ENCODE measurements at regions not wholly inside any gene's neighbourhood (a gene's known extent, or its start where the extent isn't known, plus 50 kb on each side); places are given as distances from the start of the nearest gene placed in this dataset.

- no peak for DNase-seq
Observed at GRCh38 chr4:15232366-15233263, 195.2 kb upstream of the C1QTNF7 start.

GRCh38 chr4:15233264-15233597 is 194.6 kb upstream of the C1QTNF7 start:
- no peak for DNase-seq

- peak; percentile 24 for DNase-seq
Observed at GRCh38 chr4:15233626-15234025, 194.2 kb upstream of the C1QTNF7 start.

- DNase-seq, result peak; percentile 8
Observed at GRCh38 chr4:15234116-15234855, 193.5 kb upstream of the C1QTNF7 start.

- DNase-seq, result no peak
Observed at GRCh38 chr4:15234856-15235126, 193.0 kb upstream of the C1QTNF7 start.

- DNase-seq, result no peak
Observed at GRCh38 chr4:15235135-15235534, 192.7 kb upstream of the C1QTNF7 start.

GRCh38 chr4:15237648-15238230 is 190.1 kb upstream of the C1QTNF7 start:
- DNase-seq, result no peak

GRCh38 chr4:15238720-15239119 is 189.1 kb upstream of the C1QTNF7 start:
- DNase-seq, result peak; percentile 39

- no peak for DNase-seq
Observed at GRCh38 chr4:15239866-15240265, 188.0 kb upstream of the C1QTNF7 start.

GRCh38 chr4:15240764-15241163 is 187.1 kb upstream of the C1QTNF7 start:
- no peak for DNase-seq

- no peak for DNase-seq
Observed at GRCh38 chr4:15242021-15242420, 185.8 kb upstream of the C1QTNF7 start.

GRCh38 chr4:15244354-15244753 is 183.5 kb upstream of the C1QTNF7 start:
- DNase-seq, result no peak

- DNase-seq, result no peak
Observed at GRCh38 chr4:15245006-15245530, 182.8 kb upstream of the C1QTNF7 start.

- DNase-seq, result no peak
Observed at GRCh38 chr4:15250021-15250441, 177.8 kb upstream of the C1QTNF7 start.

- no peak for DNase-seq
Observed at GRCh38 chr4:15253349-15253748, 174.5 kb upstream of the C1QTNF7 start.

GRCh38 chr4:15254236-15254880 is 173.5 kb upstream of the C1QTNF7 start:
- no peak for DNase-seq

GRCh38 chr4:15255537-15255936 is 172.3 kb upstream of the C1QTNF7 start:
- DNase-seq, result no peak

GRCh38 chr4:15260758-15261157 is 167.1 kb upstream of the C1QTNF7 start:
- no peak for DNase-seq

- no peak for DNase-seq
Observed at GRCh38 chr4:15262396-15262795, 165.4 kb upstream of the C1QTNF7 start.

- DNase-seq, result no peak
Observed at GRCh38 chr4:15270201-15270600, 157.6 kb upstream of the C1QTNF7 start.

- no peak for DNase-seq
Observed at GRCh38 chr4:15286041-15286440, 141.8 kb upstream of the C1QTNF7 start.

- no peak for DNase-seq
Observed at GRCh38 chr4:15291122-15291521, 136.7 kb upstream of the C1QTNF7 start.

- no peak for DNase-seq
Observed at GRCh38 chr4:15293711-15294110, 134.1 kb upstream of the C1QTNF7 start.

Measured in CD4-positive, alpha-beta T cell treated with Interleukin-12 subunit alpha and Interleukin-12 subunit beta, for 1 hour (primary cell).